ENCODE measurements at regions not wholly inside any gene's neighbourhood (a gene's known extent, or its start where the extent isn't known, plus 50 kb on each side); places are given as distances from the start of the nearest gene placed in this dataset.

GRCh38 chr4:61129971-61130370, 70.2 kb upstream of the ADGRL3 start:
- POLR2A ChIA-PET, result no interaction called here
- H4K20me1 ChIP-seq (ENCODE audit: insufficient read depth, low read length), result no peaks in the 10 kb centered on the region
- no peak overlapping the region for H2AFZ ChIP-seq (ENCODE audit: low read length)
- H3K27me3 ChIP-seq (ENCODE audit: control insufficient read depth in 1 of 2, insufficient read depth in 2 of 2, low read length in 2 of 2), result no peaks in the 10 kb centered on the region
- no peak for ATAC-seq
- intact Hi-C loops (cut with micrococcal nuclease; ENCODE audit: unreplicated experiment), result no loop called here
- no peaks in the 10 kb centered on the region for H3K79me2 ChIP-seq (ENCODE audit: insufficient read depth, low read length)
- H3K4me3 ChIP-seq (replicated peaks in 1 of 3; ENCODE audit: insufficient read depth in 1 of 3, low read depth in 2 of 3, low read length in 3 of 3), result no peak overlapping the region
- no peaks in the 10 kb centered on the region for H3K36me3 ChIP-seq (replicated peaks in 1 of 2; ENCODE audit: control insufficient read depth in 1 of 2, insufficient read depth in 2 of 2, low read length in 2 of 2)
- no peak for FAIRE-seq
- CTCF ChIA-PET (ENCODE audit: low intra/inter-chr PET ratio, low total read pairs), result no interaction called here
- H3K27ac ChIP-seq (ENCODE audit: extremely low read length, insufficient read depth, low read length), result no peak overlapping the region
- in situ Hi-C loops (cut with HindIII; ENCODE audit: extremely low pct_ligation_motif_present, low pct_unique_long_range_greater_than_20kb), result no loop called here
- H3K4me1 ChIP-seq (ENCODE audit: insufficient read depth, low read length), result no peaks in the 10 kb centered on the region
- no peak overlapping the region for H3K9ac ChIP-seq (ENCODE audit: insufficient read depth, low read depth, low read length)
- H3K4me2 ChIP-seq (ENCODE audit: low read depth, low read length), result no peak overlapping the region
- DNase-seq (ENCODE audit: low spot score), result no peak
- H3K9me3 ChIP-seq (ENCODE audit: low read length), result no peaks in the 10 kb centered on the region
- 37% methylated on average over 5 of the region's 5 CpGs for WGBS (ENCODE audit: low lambda C conversion rate)
- TF ChIP-seq ZNF816 (CRISPR knock-in tag; IDR thresholded peaks at IDR 0.05; ENCODE audit: borderline replicate concordance) (no peak), KDM2A (CRISPR knock-in tag; IDR thresholded peaks at IDR 0.05; ENCODE audit: borderline replicate concordance, low read depth) (no peak), ZNF205 (CRISPR knock-in tag; IDR thresholded peaks at IDR 0.05) (no peak), NFE2L1 (CRISPR knock-in tag; IDR thresholded peaks at IDR 0.05; ENCODE audit: borderline replicate concordance) (no peak), ZNF724P (CRISPR knock-in tag; IDR thresholded peaks at IDR 0.05; ENCODE audit: borderline replicate concordance) (no peak), MAFK (conservative IDR thresholded peaks at IDR 0.05 in 1 of 2, IDR thresholded peaks at IDR 0.05 in 1 of 2; ENCODE audit: low read length in 2 of 2) (no peak), SNAPC5 (CRISPR knock-in tag; IDR thresholded peaks at IDR 0.05; ENCODE audit: borderline replicate concordance) (no peak), REST (IDR thresholded peaks at IDR 0.05; ENCODE audit: borderline replicate concordance in 1 of 2, low read depth in 1 of 2, low read length in 2 of 2) (no peak), NFIB (CRISPR knock-in tag; IDR thresholded peaks at IDR 0.05; ENCODE audit: borderline replicate concordance) (no peak), TGIF2 (CRISPR knock-in tag; IDR thresholded peaks at IDR 0.05) (no peak), CREM (IDR thresholded peaks at IDR 0.05) (no peak), CREM (CRISPR knock-in tag; IDR thresholded peaks at IDR 0.05) (no peak), HNRNPLL (IDR thresholded peaks at IDR 0.05; ENCODE audit: low read depth, low read length, poor library complexity, severe bottlenecking) (no peak), ATF2 (CRISPR knock-in tag; IDR thresholded peaks at IDR 0.05) (no peak), ZNF800 (CRISPR knock-in tag; IDR thresholded peaks at IDR 0.05) (no peak)
- no TSS peak for BruUV-seq (replicated peaks)
